ENCODE measurements at regions not wholly inside any gene's neighbourhood (a gene's known extent, or its start where the extent isn't known, plus 50 kb on each side); places are given as distances from the start of the nearest gene placed in this dataset.

DNA sequence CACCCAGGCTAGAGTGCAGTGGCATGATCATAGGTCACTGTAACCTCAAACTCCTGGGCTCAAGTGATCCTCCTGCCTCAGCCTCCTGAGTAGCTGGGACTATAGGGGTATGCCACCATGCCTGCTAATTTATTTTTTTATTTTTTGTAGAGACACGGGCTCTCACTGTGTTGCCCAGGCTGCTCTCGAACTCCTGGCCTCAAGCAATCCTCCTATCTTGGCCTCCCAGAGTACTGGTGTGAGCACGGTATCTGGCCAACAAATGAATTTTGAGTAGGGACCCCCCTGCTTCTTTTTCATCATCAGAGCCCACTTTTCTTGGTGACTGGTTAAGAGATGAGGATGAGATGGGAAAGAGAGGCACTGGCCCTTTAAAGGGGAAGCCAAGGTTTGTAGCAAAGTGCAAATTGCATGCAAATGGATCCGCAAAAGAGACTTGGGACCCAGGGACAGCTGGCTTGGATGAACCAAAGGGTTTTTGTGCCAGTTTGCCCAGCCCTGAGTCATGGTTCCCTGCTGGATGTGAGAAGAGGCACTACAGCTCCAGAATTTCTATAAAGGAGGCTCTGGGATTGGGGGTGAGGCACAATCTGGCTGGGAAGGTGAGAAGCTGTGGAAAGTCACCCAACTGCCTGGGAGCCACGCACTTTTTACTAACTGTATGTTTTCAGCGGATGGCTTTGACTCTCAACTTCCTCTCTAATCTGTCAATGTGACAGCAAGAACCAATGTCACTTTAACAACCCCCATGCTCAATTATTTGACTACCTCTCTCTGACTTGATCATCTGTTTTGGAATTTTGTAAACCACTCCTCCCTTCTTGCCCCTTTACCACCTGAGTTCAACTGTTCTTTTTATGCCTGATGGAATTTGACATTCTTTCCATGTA is 58.7 kb upstream of the RNF24 start:
- TF ChIP-seq POLR2A (IDR thresholded peaks at IDR 0.05; ENCODE audit: extremely low read depth, insufficient read length): no peak
- TF ChIP-seq, protein P1, sequence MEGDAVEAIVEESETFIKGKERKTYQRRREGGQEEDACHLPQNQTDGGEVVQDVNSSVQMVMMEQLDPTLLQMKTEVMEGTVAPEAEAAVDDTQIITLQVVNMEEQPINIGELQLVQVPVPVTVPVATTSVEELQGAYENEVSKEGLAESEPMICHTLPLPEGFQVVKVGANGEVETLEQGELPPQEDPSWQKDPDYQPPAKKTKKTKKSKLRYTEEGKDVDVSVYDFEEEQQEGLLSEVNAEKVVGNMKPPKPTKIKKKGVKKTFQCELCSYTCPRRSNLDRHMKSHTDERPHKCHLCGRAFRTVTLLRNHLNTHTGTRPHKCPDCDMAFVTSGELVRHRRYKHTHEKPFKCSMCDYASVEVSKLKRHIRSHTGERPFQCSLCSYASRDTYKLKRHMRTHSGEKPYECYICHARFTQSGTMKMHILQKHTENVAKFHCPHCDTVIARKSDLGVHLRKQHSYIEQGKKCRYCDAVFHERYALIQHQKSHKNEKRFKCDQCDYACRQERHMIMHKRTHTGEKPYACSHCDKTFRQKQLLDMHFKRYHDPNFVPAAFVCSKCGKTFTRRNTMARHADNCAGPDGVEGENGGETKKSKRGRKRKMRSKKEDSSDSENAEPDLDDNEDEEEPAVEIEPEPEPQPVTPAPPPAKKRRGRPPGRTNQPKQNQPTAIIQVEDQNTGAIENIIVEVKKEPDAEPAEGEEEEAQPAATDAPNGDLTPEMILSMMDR (IDR thresholded peaks at IDR 0.05; ENCODE audit: low read depth, low read length): no peak
- TF ChIP-seq MYC (IDR thresholded peaks at IDR 0.05; ENCODE audit: low read depth, low read length): no peak
